ENCODE measurements at regions not wholly inside any gene's neighbourhood (a gene's known extent, or its start where the extent isn't known, plus 50 kb on each side); places are given as distances from the start of the nearest gene placed in this dataset.

GRCh38 chr7:130971297-130971696 lies 237.3 kb upstream of the KLF14 start:
- DNase-seq = no peak

GRCh38 chr7:130972201-130972600 lies 238.2 kb upstream of the KLF14 start:
- DNase-seq = no peak

- no peak for DNase-seq
Measured at GRCh38 chr7:130973637-130974036, 239.6 kb upstream of the KLF14 start.

GRCh38 chr7:130974169-130974568 lies 240.2 kb upstream of the KLF14 start:
- no peak for DNase-seq

GRCh38 chr7:130974794-130975193 lies 240.8 kb upstream of the KLF14 start:
- DNase-seq = no peak

- DNase-seq = no peak
Measured at GRCh38 chr7:130975731-130976130, 241.7 kb upstream of the KLF14 start.

- no peak for DNase-seq
Measured at GRCh38 chr7:130982160-130982638, 248.2 kb upstream of the KLF14 start.

- DNase-seq = no peak
Measured at GRCh38 chr7:130982651-130983050, 248.6 kb upstream of the KLF14 start.

GRCh38 chr7:130985361-130985760 lies 251.4 kb upstream of the KLF14 start:
- DNase-seq = peak; percentile 39

- peak; percentile 50 for DNase-seq
Measured at GRCh38 chr7:130986261-130986690, 252.3 kb upstream of the KLF14 start.

- DNase-seq = no peak
Measured at GRCh38 chr7:130987092-130987491, 253.1 kb upstream of the KLF14 start.

GRCh38 chr7:130988443-130988842 lies 254.4 kb upstream of the KLF14 start:
- DNase-seq = no peak

- no peak for DNase-seq
Measured at GRCh38 chr7:130989101-130989795, 255.2 kb upstream of the KLF14 start.

- no peak for DNase-seq
Measured at GRCh38 chr7:130990178-130990832, 256.3 kb upstream of the KLF14 start.

GRCh38 chr7:130993671-130994365 lies 259.8 kb upstream of the KLF14 start:
- DNase-seq = no peak

- peak; percentile 55 for DNase-seq
Measured at GRCh38 chr7:130994378-130995115, 260.5 kb upstream of the KLF14 start.

- peak; percentile 56 for DNase-seq
Measured at GRCh38 chr7:130995252-130996081, 261.5 kb upstream of the KLF14 start.

GRCh38 chr7:130996205-130996832 lies 262.3 kb upstream of the KLF14 start:
- no peak for DNase-seq

- peak; percentile 73 for DNase-seq
Measured at GRCh38 chr7:130996833-130997231, 262.8 kb upstream of the KLF14 start.

- DNase-seq = peak; percentile 48
Measured at GRCh38 chr7:130998993-130999602, 265.1 kb upstream of the KLF14 start.

- no peak for DNase-seq
Measured at GRCh38 chr7:130999926-131000325, 265.9 kb upstream of the KLF14 start.
